NB4 (cell line): ENCODE measurements at regions not wholly inside any gene's neighbourhood (a gene's known extent, or its start where the extent isn't known, plus 50 kb on each side); places are given as distances from the start of the nearest gene placed in this dataset.

Experiments used
- DNase-seq: peaks from one replicate; pipeline ENCODE4 v3.0.0; 2010; ENCODE audit warnings: low read depth
- H3K4me3 ChIP-seq: one replicate; pipeline ENCODE4 v1.5.1; 2011; ENCODE audit warnings: mild to moderate bottlenecking, low read depth, low read length, moderate library complexity
- MAX ChIP-seq: IDR thresholded peaks from 2 replicates; pipeline ENCODE4 v1.6.1; 2011; ENCODE audit warnings: low read depth, low read length
- MYC ChIP-seq: IDR thresholded peaks from 2 replicates; pipeline ENCODE4 v1.6.1; 2011; ENCODE audit warnings: low read depth, low read length
- POLR2A ChIP-seq: IDR thresholded peaks from 2 replicates; pipeline ENCODE4 v1.6.1; 2011; ENCODE audit warnings: mild to moderate bottlenecking; ENCODE audit not compliant: insufficient read length; ENCODE audit errors: extremely low read depth
- TF ChIP-seq, protein P1 (sequence below): IDR thresholded peaks from one replicate; pipeline ENCODE4 v1.5.1; 2012; ENCODE audit warnings: low read depth, low read length

GRCh38 chr17:77722366-77722765, 236.1 kb upstream of the TNRC6C start:
- DNase-seq: no peak
- TF ChIP-seq POLR2A (no peak), MYC (no peak), MAX (no peak)
- TF ChIP-seq, protein P1, sequence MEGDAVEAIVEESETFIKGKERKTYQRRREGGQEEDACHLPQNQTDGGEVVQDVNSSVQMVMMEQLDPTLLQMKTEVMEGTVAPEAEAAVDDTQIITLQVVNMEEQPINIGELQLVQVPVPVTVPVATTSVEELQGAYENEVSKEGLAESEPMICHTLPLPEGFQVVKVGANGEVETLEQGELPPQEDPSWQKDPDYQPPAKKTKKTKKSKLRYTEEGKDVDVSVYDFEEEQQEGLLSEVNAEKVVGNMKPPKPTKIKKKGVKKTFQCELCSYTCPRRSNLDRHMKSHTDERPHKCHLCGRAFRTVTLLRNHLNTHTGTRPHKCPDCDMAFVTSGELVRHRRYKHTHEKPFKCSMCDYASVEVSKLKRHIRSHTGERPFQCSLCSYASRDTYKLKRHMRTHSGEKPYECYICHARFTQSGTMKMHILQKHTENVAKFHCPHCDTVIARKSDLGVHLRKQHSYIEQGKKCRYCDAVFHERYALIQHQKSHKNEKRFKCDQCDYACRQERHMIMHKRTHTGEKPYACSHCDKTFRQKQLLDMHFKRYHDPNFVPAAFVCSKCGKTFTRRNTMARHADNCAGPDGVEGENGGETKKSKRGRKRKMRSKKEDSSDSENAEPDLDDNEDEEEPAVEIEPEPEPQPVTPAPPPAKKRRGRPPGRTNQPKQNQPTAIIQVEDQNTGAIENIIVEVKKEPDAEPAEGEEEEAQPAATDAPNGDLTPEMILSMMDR: no peak

GRCh38 chr17:77723071-77723908, 235.2 kb upstream of the TNRC6C start:
- H3K4me3 ChIP-seq: no peak overlapping the region
- DNase-seq: no peak
- TF ChIP-seq, protein P1: no peak
- TF ChIP-seq POLR2A (no peak), MYC (no peak), MAX (no peak)

More at GRCh38 chr17:77722366-77722765, 236.1 kb upstream of the TNRC6C start:
- H3K4me3 ChIP-seq: no peak overlapping the region

DNA sequence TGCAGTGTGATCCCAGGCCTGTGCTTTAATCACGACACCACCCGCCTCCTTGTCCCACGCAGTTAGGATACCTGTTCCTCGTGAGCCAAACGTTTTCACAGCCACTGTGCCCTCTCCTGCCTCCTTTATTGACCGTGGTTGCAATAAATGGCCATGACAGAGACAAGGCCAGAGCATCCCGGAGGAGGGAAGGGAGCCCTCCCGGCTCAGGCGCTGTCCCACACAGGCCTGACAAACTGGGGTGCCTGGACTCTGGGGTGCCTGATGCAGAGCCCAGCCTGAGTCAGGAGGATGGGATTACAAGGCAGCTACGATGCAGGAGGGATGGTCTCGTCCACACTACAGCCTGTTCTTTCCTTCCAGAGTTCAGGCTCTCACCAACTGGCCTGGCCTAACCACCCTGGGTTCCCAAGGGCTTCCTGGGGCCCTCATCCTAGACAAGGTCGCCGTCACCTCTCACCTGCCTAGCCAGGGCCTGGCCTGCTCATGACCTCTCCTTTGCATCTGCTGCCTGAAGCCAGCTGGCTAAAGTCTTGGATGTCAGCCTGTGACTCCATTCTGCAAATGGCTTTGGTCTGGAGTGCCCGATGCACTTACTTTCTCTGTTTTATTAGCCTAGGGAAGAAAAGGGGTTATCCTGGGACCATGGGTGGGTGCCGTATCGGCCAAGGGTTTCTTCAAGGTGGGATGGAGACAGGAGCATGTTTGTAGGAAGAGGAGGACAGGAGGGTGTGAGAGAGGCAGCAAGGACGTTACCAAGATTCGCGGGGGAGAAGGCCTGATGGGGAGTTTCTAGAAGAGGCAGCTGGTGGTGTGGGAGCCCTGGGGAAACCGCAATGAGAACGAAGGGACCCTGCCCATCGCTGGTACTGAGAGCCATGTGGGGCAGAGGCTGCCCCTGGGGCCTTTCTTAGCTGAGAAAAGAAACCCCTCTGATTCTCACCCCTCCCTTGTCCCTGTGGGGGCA, 234.3 kb upstream of the TNRC6C start:
- DNase-seq: no peak
- TF ChIP-seq, protein P1: no peak
- no peak for TF ChIP-seq MAX
- no peak for TF ChIP-seq POLR2A
- TF ChIP-seq MYC: no peak
- H3K4me3 ChIP-seq: no peak overlapping the region

GRCh38 chr17:77724876-77725615, 233.5 kb upstream of the TNRC6C start:
- H3K4me3 ChIP-seq: no peak overlapping the region
- no peak for DNase-seq
- TF ChIP-seq MAX: no peak
- no peak for TF ChIP-seq POLR2A
- TF ChIP-seq, protein P1: no peak
- TF ChIP-seq MYC: no peak

- TF ChIP-seq, protein P1: no peak
- TF ChIP-seq MAX (no peak), POLR2A (no peak), MYC (no peak)
- H3K4me3 ChIP-seq: no peak overlapping the region
- DNase-seq: no peak
These were observed 232.7 kb upstream of the TNRC6C start for GRCh38 chr17:77725846-77726245.
